GM12878 (cell line): ENCODE measurements at regions not wholly inside any gene's neighbourhood (a gene's known extent, or its start where the extent isn't known, plus 50 kb on each side); places are given as distances from the start of the nearest gene placed in this dataset.

ENCODE experiments used
- ATAC-seq: fragments of 200-7000 bp; cut with Tn5 transposase; 3 replicates; pipeline ENCODE4 v1.9.1; 2020; ENCODE audit warnings: mild to moderate bottlenecking, moderate library complexity
- BruUV-seq: library from RNA; stranded (reverse); fragments of 400-500 nt; replicated peaks from 2 replicates; lab custom pipeline; 2021; lab: Mats Ljungman, UMichigan
- CTCF ChIA-PET: fragments of 300-600 bp; sonication (Branson Sonifier 250); formaldehyde crosslinking; extraction: SDS; loops from one replicate; lab custom pipeline; 2021; ENCODE audit warnings: inconsistent platforms; lab: Yijun Ruan, JAX
- POLR2A ChIA-PET: fragments of 350-600 bp; formaldehyde crosslinking; extraction: SDS; loops from one replicate; lab custom pipeline; 2021; ENCODE audit warnings: inconsistent platforms; lab: Charles Lee
- RAD21 ChIA-PET: fragments of 300-600 bp; sonication (Branson Sonifier 250); formaldehyde crosslinking; loops from one replicate; lab custom pipeline; 2023; ENCODE audit warnings: antibody characterized with exemption; ENCODE audit not compliant: unreplicated experiment; lab: Charles Lee
- SMC1A ChIA-PET: fragments of 300-600 bp; sonication (Branson Sonifier 250); formaldehyde crosslinking; loops from one replicate; lab custom pipeline; 2023; ENCODE audit not compliant: unreplicated experiment, uncharacterized antibody; lab: Charles Lee
- DNase-seq: peaks from one replicate; pipeline ENCODE4 v3.0.0-alpha.2; 2011; ENCODE audit warnings: low read depth, low spot score
- FAIRE-seq: peaks from 3 replicates; lab custom pipeline; 2011; peaks lifted over from hg19 to GRCh38; lab: Jason Lieb, UNC
- H2AFZ ChIP-seq: 2 replicates; pipeline ENCODE4 v1.6.0; 2011; ENCODE audit warnings: low read depth, low read length, control low read depth; ENCODE audit not compliant: control insufficient read depth
- H3K27ac ChIP-seq: 2 replicates; pipeline ENCODE4 v1.5.1; 2011; ENCODE audit warnings: control low read depth; ENCODE audit not compliant: control insufficient read depth, insufficient read depth
- H3K27me3 ChIP-seq, 2 experiments: replicated peaks in 1 of 2; 2 replicates each; pipeline versions ENCODE4 v1.6.0 to v1.6.1; 2011; ENCODE audit warnings: low read length in 1 of 2; ENCODE audit not compliant: control insufficient read depth in 2 of 2, insufficient read depth in 2 of 2
- H3K36me3 ChIP-seq, 2 experiments: 2 replicates each; pipeline ENCODE4 v1.5.1; 2011; ENCODE audit warnings: low read length in 1 of 2; ENCODE audit not compliant: control insufficient read depth in 2 of 2, insufficient read depth in 2 of 2
- H3K4me1 ChIP-seq: 2 replicates; pipeline ENCODE4 v1.6.1; 2011; ENCODE audit warnings: mild to moderate bottlenecking, low read length, moderate library complexity, mixed read lengths; ENCODE audit not compliant: control insufficient read depth, insufficient read depth
- H3K4me2 ChIP-seq: 2 replicates; pipeline ENCODE4 v1.6.0; 2011; ENCODE audit warnings: control low read depth; ENCODE audit not compliant: control insufficient read depth, insufficient read depth
- H3K4me3 ChIP-seq: fragments of 200-600 bp; sonication (generic); 2 replicates; pipeline ENCODE4 v1.5.1; 2016
- H3K79me2 ChIP-seq: 2 replicates; pipeline ENCODE4 v1.6.0; 2011; ENCODE audit warnings: low read length; ENCODE audit not compliant: control insufficient read depth, insufficient read depth
- H3K9ac ChIP-seq: 2 replicates; pipeline ENCODE4 v1.8.0; 2011; ENCODE audit warnings: low read length, control low read depth, mixed read lengths; ENCODE audit not compliant: control insufficient read depth, insufficient read depth
- H3K9me3 ChIP-seq: replicated peaks from 3 replicates; pipeline ENCODE4 v1.5.1; 2011; ENCODE audit warnings: mild to moderate bottlenecking, low read length; ENCODE audit not compliant: control insufficient read depth, insufficient read depth
- H4K20me1 ChIP-seq: 2 replicates; pipeline ENCODE4 v1.6.0; 2011; ENCODE audit not compliant: control insufficient read depth, insufficient read depth
- FOXK2 ChIP-seq: fragments of 450-650 bp; IDR thresholded peaks from 2 replicates; pipeline ENCODE4 v1.6.1; 2017; ENCODE audit warnings: mild to moderate bottlenecking, moderate library complexity
- FOXM1 ChIP-seq: IDR thresholded peaks from 2 replicates; pipeline ENCODE4 v1.6.1; 2012; ENCODE audit warnings: low read depth, mild to moderate bottlenecking, inconsistent platforms, low read length, moderate library complexity
- JUNB ChIP-seq: IDR thresholded peaks from 2 replicates; pipeline ENCODE4 v1.6.1; 2016; ENCODE audit warnings: antibody characterized with exemption, mild to moderate bottlenecking
- MEF2A ChIP-seq: IDR thresholded peaks from 2 replicates; pipeline ENCODE4 v1.6.1; 2011; ENCODE audit warnings: low read depth, mild to moderate bottlenecking, low read length, moderate library complexity; ENCODE audit not compliant: insufficient read depth
- MTA3 ChIP-seq: IDR thresholded peaks from 2 replicates; pipeline ENCODE4 v1.6.1; 2012; ENCODE audit warnings: low read length, inconsistent platforms, borderline replicate concordance
- PAX5 ChIP-seq: IDR thresholded peaks from 2 replicates; pipeline ENCODE4 v1.6.1; 2011; ENCODE audit warnings: low read depth, low read length, borderline replicate concordance
- RELA ChIP-seq: fragments of 450-650 bp; IDR thresholded peaks from 2 replicates; pipeline ENCODE4 v1.8.0; 2014; ENCODE audit warnings: borderline replicate concordance; ENCODE audit not compliant: partially characterized antibody
- USF2 ChIP-seq: IDR thresholded peaks from 2 replicates; pipeline ENCODE4 v1.6.1; 2011; ENCODE audit warnings: low read depth, low read length, improper control_type of control experiment, borderline replicate concordance
- ZNF274 ChIP-seq: IDR thresholded peaks from one replicate; pipeline ENCODE4 v1.8.0; 2011; ENCODE audit not compliant: insufficient read length, insufficient read depth
- WGBS: methylation state at CpG from one replicate; pipeline ENCODE4 v1.1.6; 2016; ENCODE audit warnings: low lambda C conversion rate; ENCODE audit not compliant: insufficient replicate concordance, insufficient coverage; ENCODE audit errors: missing lambda C conversion rate; 5-methylcytosine and 5-hydroxymethylcytosine counted together
- in situ Hi-C: fragments of 300-500 bp; cut with MboI; formaldehyde crosslinking; loops from 9 replicates; pipeline ENCODE4 v1.14.3; 2018; ENCODE audit warnings: mixed read lengths
- intact Hi-C: fragments of 100-400 bp; cut with micrococcal nuclease; formaldehyde crosslinking; loops from one replicate; pipeline ENCODE4 v1.14.2; 2022; ENCODE audit not compliant: unreplicated experiment
- TF ChIP-seq, protein P1 (sequence below): fragments of 450-650 bp; IDR thresholded peaks from 2 replicates; pipeline ENCODE4 v1.6.1; 2014; ENCODE audit warnings: mild to moderate bottlenecking
- TF ChIP-seq, protein P2 (sequence below): fragments of 450-650 bp; IDR thresholded peaks from 2 replicates; pipeline ENCODE4 v1.6.1; 2017; ENCODE audit warnings: mild to moderate bottlenecking, moderate library complexity

- H4K20me1 ChIP-seq, result no peaks in the 10 kb centered on the region
- ATAC-seq, result no peak
- no peak overlapping the region for H3K9ac ChIP-seq
- no peaks in the 10 kb centered on the region for H3K79me2 ChIP-seq
- H3K36me3 ChIP-seq, result no peaks in the 10 kb centered on the region
- 12% methylated on average over 1 of the region's 1 CpG for WGBS
- H3K27me3 ChIP-seq, result no peaks in the 10 kb centered on the region
- no peak for DNase-seq
- FAIRE-seq, result no peak
- TF ChIP-seq MTA3 (no peak), JUNB (no peak), ZNF274 (no peak), FOXK2 (no peak), USF2 (no peak), PAX5 (no peak), FOXM1 (no peak), MEF2A (no peak), RELA (no peak)
- TF ChIP-seq, protein P1, sequence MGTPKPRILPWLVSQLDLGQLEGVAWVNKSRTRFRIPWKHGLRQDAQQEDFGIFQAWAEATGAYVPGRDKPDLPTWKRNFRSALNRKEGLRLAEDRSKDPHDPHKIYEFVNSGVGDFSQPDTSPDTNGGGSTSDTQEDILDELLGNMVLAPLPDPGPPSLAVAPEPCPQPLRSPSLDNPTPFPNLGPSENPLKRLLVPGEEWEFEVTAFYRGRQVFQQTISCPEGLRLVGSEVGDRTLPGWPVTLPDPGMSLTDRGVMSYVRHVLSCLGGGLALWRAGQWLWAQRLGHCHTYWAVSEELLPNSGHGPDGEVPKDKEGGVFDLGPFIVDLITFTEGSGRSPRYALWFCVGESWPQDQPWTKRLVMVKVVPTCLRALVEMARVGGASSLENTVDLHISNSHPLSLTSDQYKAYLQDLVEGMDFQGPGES, result no peak
- TF ChIP-seq, protein P2, sequence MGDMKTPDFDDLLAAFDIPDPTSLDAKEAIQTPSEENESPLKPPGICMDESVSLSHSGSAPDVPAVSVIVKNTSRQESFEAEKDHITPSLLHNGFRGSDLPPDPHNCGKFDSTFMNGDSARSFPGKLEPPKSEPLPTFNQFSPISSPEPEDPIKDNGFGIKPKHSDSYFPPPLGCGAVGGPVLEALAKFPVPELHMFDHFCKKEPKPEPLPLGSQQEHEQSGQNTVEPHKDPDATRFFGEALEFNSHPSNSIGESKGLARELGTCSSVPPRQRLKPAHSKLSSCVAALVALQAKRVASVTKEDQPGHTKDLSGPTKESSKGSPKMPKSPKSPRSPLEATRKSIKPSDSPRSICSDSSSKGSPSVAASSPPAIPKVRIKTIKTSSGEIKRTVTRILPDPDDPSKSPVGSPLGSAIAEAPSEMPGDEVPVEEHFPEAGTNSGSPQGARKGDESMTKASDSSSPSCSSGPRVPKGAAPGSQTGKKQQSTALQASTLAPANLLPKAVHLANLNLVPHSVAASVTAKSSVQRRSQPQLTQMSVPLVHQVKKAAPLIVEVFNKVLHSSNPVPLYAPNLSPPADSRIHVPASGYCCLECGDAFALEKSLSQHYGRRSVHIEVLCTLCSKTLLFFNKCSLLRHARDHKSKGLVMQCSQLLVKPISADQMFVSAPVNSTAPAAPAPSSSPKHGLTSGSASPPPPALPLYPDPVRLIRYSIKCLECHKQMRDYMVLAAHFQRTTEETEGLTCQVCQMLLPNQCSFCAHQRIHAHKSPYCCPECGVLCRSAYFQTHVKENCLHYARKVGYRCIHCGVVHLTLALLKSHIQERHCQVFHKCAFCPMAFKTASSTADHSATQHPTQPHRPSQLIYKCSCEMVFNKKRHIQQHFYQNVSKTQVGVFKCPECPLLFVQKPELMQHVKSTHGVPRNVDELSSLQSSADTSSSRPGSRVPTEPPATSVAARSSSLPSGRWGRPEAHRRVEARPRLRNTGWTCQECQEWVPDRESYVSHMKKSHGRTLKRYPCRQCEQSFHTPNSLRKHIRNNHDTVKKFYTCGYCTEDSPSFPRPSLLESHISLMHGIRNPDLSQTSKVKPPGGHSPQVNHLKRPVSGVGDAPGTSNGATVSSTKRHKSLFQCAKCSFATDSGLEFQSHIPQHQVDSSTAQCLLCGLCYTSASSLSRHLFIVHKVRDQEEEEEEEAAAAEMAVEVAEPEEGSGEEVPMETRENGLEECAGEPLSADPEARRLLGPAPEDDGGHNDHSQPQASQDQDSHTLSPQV, result no peak
- BruUV-seq, result no TSS peak
- intact Hi-C loops (loop anchor here (10.0 kb wide), 2 partner anchors 313 to 1143 kb away; no protein-coding TSS in a partner anchor), in situ Hi-C loops (no loop called here)
- CTCF ChIA-PET, result interaction anchor here (0.6 to 1.5 kb wide), 2 partner anchors 78 to 241 kb away, joined by 3 to 4 read pairs; no protein-coding TSS in a partner anchor
- SMC1A ChIA-PET, result interaction anchor here (1.2 to 1.7 kb wide), 3 partner anchors 8 to 237 kb away, joined by 3 to 4 read pairs (median 3); no protein-coding TSS in a partner anchor
- no peak overlapping the region for H2AFZ ChIP-seq
- no peaks in the 10 kb centered on the region for H3K4me1 ChIP-seq
- POLR2A ChIA-PET, result no interaction called here
- RAD21 ChIA-PET, result interaction anchor here (2.0 kb wide), 1 partner anchor 237 kb away, joined by 7 read pairs; no protein-coding TSS in a partner anchor
- H3K4me2 ChIP-seq, result no peak overlapping the region
- H3K27ac ChIP-seq, result no peak overlapping the region
- H3K9me3 ChIP-seq, result no peaks in the 10 kb centered on the region
- no peak overlapping the region for H3K4me3 ChIP-seq
Measured at GRCh38 chr5:18461766-18462165, 827.5 kb downstream of the TAF11L14 start.
